SK-N-SH treated with all-trans-retinoic acid at 6 μM for 48 hours (cell line): ENCODE measurements at regions not wholly inside any gene's neighbourhood (a gene's known extent, or its start where the extent isn't known, plus 50 kb on each side); places are given as distances from the start of the nearest gene placed in this dataset.

Source experiments
- ZNF70 ChIP-seq: fragments of 450-650 bp; formaldehyde crosslinking; IDR thresholded peaks from 2 replicates; pipeline ENCODE4 v1.5.0; 2020; ENCODE audit warnings: mild to moderate bottlenecking, moderate library complexity
- TF ChIP-seq, protein P1 (sequence below): fragments of 250-450 bp; sonication (Bioruptor Pico); IDR thresholded peaks from 2 replicates; pipeline ENCODE4 v1.5.1; 2021; ENCODE audit warnings: mild to moderate bottlenecking, moderate library complexity
- TF ChIP-seq, protein P2 (sequence below): fragments of 250-450 bp; sonication (Bioruptor Pico); IDR thresholded peaks from 2 replicates; pipeline ENCODE4 v1.8.0; 2020; ENCODE audit warnings: mild to moderate bottlenecking, moderate library complexity, borderline replicate concordance

DNA sequence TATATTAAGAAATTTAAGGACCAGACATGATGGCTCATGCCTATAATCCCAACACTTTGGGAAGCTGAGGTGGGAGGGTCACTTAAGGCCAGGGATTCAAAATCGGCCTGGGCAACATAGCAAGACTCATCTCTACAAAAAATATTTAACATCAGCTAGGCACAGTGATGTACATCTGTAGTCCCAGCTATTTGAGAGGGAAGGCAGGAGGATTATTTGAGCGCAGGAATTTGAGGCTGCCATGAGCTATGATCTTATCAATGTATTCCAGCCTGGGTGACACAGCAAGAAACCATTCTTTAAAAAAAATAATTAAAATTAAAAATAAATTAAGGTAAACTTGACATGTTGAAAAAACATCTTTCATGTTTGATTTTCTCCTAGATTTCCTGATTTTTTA, 564.2 kb downstream of the MBD2 start:
- TF ChIP-seq, protein P1, sequence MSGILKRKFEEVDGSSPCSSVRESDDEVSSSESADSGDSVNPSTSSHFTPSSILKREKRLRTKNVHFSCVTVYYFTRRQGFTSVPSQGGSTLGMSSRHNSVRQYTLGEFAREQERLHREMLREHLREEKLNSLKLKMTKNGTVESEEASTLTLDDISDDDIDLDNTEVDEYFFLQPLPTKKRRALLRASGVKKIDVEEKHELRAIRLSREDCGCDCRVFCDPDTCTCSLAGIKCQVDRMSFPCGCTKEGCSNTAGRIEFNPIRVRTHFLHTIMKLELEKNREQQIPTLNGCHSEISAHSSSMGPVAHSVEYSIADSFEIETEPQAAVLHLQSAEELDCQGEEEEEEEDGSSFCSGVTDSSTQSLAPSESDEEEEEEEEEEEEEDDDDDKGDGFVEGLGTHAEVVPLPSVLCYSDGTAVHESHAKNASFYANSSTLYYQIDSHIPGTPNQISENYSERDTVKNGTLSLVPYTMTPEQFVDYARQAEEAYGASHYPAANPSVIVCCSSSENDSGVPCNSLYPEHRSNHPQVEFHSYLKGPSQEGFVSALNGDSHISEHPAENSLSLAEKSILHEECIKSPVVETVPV (CRISPR knock-in tag), result no peak
- no peak for TF ChIP-seq ZNF70 (CRISPR knock-in tag)
- TF ChIP-seq, protein P2, sequence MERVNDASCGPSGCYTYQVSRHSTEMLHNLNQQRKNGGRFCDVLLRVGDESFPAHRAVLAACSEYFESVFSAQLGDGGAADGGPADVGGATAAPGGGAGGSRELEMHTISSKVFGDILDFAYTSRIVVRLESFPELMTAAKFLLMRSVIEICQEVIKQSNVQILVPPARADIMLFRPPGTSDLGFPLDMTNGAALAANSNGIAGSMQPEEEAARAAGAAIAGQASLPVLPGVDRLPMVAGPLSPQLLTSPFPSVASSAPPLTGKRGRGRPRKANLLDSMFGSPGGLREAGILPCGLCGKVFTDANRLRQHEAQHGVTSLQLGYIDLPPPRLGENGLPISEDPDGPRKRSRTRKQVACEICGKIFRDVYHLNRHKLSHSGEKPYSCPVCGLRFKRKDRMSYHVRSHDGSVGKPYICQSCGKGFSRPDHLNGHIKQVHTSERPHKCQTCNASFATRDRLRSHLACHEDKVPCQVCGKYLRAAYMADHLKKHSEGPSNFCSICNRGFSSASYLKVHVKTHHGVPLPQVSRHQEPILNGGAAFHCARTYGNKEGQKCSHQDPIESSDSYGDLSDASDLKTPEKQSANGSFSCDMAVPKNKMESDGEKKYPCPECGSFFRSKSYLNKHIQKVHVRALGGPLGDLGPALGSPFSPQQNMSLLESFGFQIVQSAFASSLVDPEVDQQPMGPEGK (CRISPR knock-in tag), result no peak
